Skin of body (tissue), 1 donor: ENCODE measurements at regions not wholly inside any gene's neighbourhood (a gene's known extent, or its start where the extent isn't known, plus 50 kb on each side); places are given as distances from the start of the nearest gene placed in this dataset.

ENCODE experiments used
- DNase-seq: peaks from one replicate; lab custom pipeline; 2025; lab: John Stamatoyannopoulos, UW

GRCh38 chr2:150020221-150020620, 432.6 kb upstream of the MMADHC start:
- no peak for DNase-seq

GRCh38 chr2:150019063-150019462, 431.5 kb upstream of the MMADHC start:
- DNase-seq, result no peak

- peak; percentile 76 for DNase-seq
Observed at GRCh38 chr2:150012986-150013385, 425.4 kb upstream of the MMADHC start.

- DNase-seq, result peak; percentile 32
Observed at GRCh38 chr2:150011161-150011730, 423.7 kb upstream of the MMADHC start.

- no peak for DNase-seq
Observed at GRCh38 chr2:150008901-150009300, 421.3 kb upstream of the MMADHC start.

- no peak for DNase-seq
Observed at GRCh38 chr2:150007815-150008430, 420.3 kb upstream of the MMADHC start.

- DNase-seq, result no peak
Observed at GRCh38 chr2:150006591-150006990, 419.0 kb upstream of the MMADHC start.

- no peak for DNase-seq
Observed at GRCh38 chr2:150003544-150003943, 416.0 kb upstream of the MMADHC start.

GRCh38 chr2:150001788-150002187, 414.2 kb upstream of the MMADHC start:
- no peak for DNase-seq

GRCh38 chr2:149996901-149997300, 409.3 kb upstream of the MMADHC start:
- no peak for DNase-seq

- DNase-seq, result peak; percentile 2
Observed at GRCh38 chr2:149994057-149994728, 406.6 kb upstream of the MMADHC start.

GRCh38 chr2:149993316-149993715, 405.7 kb upstream of the MMADHC start:
- no peak for DNase-seq

GRCh38 chr2:149991576-149991975, 404.0 kb upstream of the MMADHC start:
- DNase-seq, result no peak

- no peak for DNase-seq
Observed at GRCh38 chr2:149990965-149991364, 403.4 kb upstream of the MMADHC start.

- DNase-seq, result no peak
Observed at GRCh38 chr2:149989447-149990063, 402.0 kb upstream of the MMADHC start.

- no peak for DNase-seq
Observed at GRCh38 chr2:149988361-149988760, 400.8 kb upstream of the MMADHC start.

GRCh38 chr2:149986861-149987260, 399.3 kb upstream of the MMADHC start:
- no peak for DNase-seq

GRCh38 chr2:149984311-149984710, 396.7 kb upstream of the MMADHC start:
- no peak for DNase-seq

GRCh38 chr2:149972066-149972465, 384.5 kb upstream of the MMADHC start:
- DNase-seq, result peak; percentile 27

GRCh38 chr2:149954981-149955600, 367.5 kb upstream of the MMADHC start:
- DNase-seq, result no peak

GRCh38 chr2:149953627-149954026, 366.1 kb upstream of the MMADHC start:
- no peak for DNase-seq

GRCh38 chr2:149931486-149931885, 343.9 kb upstream of the MMADHC start:
- DNase-seq, result no peak
